IMR-90 (cell line): ENCODE measurements at regions not wholly inside any gene's neighbourhood (a gene's known extent, or its start where the extent isn't known, plus 50 kb on each side); places are given as distances from the start of the nearest gene placed in this dataset.

Experiments used
- ATAC-seq: fragments of 200-7000 bp; cut with Tn5 transposase; 2 replicates; pipeline ENCODE4 v1.9.1; 2020; ENCODE audit warnings: low read depth, mild to moderate bottlenecking, moderate library complexity
- BruUV-seq: library from RNA; stranded (reverse); fragments of 400-500 nt; replicated peaks from 2 replicates; lab custom pipeline; 2021; lab: Mats Ljungman, UMichigan
- CTCF ChIA-PET: fragments of 300-600 bp; formaldehyde crosslinking; extraction: SDS; loops from one replicate; lab custom pipeline; 2021; ENCODE audit warnings: antibody characterized with exemption; lab: Yijun Ruan, JAX
- POLR2A ChIA-PET: fragments of 300-600 bp; sonication (Branson Sonifier 250); formaldehyde crosslinking; loops from one replicate; lab custom pipeline; 2022; ENCODE audit warnings: antibody characterized with exemption; ENCODE audit not compliant: unreplicated experiment; lab: Charles Lee
- DNase-seq: peaks from one replicate; pipeline ENCODE4 v3.0.0; 2013
- H2AFZ ChIP-seq: replicated peaks from 2 replicates; pipeline ENCODE3; 2013; ENCODE audit warnings: low read length, mild to moderate bottlenecking; ENCODE audit not compliant: poor library complexity
- H2AK5ac ChIP-seq: 2 replicates; pipeline ENCODE4 v1.6.1; 2013; ENCODE audit warnings: low read depth, low read length, inconsistent platforms
- H2AK9ac ChIP-seq: replicated peaks from 2 replicates; pipeline ENCODE3; 2013; ENCODE audit warnings: mild to moderate bottlenecking, low read depth, low read length, moderate library complexity; ENCODE audit not compliant: poor library complexity
- H2BK120ac ChIP-seq: 2 replicates; pipeline ENCODE4 v1.6.1; 2013; ENCODE audit warnings: low read depth, low read length, inconsistent platforms
- H2BK15ac ChIP-seq: 3 replicates; pipeline ENCODE4 v1.6.1; 2013; ENCODE audit warnings: low read depth, low read length, inconsistent platforms
- H2BK20ac ChIP-seq: 2 replicates; pipeline ENCODE4 v1.6.1; 2013; ENCODE audit warnings: low read depth, mild to moderate bottlenecking, inconsistent platforms, low read length, moderate library complexity
- H2BK5ac ChIP-seq: 2 replicates; pipeline ENCODE4 v1.6.1; 2013; ENCODE audit warnings: mild to moderate bottlenecking, low read depth, low read length, inconsistent platforms; ENCODE audit not compliant: poor library complexity, severe bottlenecking
- H3K14ac ChIP-seq: replicated peaks from 2 replicates; pipeline ENCODE4 v1.6.1; 2013; ENCODE audit warnings: low read depth, low read length, inconsistent platforms
- H3K18ac ChIP-seq: 2 replicates; pipeline ENCODE4 v1.6.1; 2013; ENCODE audit warnings: low read depth, low read length, control low read depth
- H3K23ac ChIP-seq: 2 replicates; pipeline ENCODE4 v1.6.1; 2013; ENCODE audit warnings: low read depth, low read length, inconsistent platforms
- H3K27ac ChIP-seq: 2 replicates; pipeline ENCODE4 v1.5.1; 2013; ENCODE audit warnings: mild to moderate bottlenecking, control low read depth, low read length; ENCODE audit not compliant: insufficient read depth
- H3K27me3 ChIP-seq: 2 replicates; pipeline ENCODE4 v1.6.1; 2013; ENCODE audit warnings: low read length; ENCODE audit not compliant: control insufficient read depth, insufficient read depth
- H3K36me3 ChIP-seq: 2 replicates; pipeline ENCODE4 v1.6.1; 2013; ENCODE audit warnings: low read length, mixed read lengths; ENCODE audit not compliant: control insufficient read depth, insufficient read depth
- H3K4ac ChIP-seq: 2 replicates; pipeline ENCODE4 v1.6.1; 2013; ENCODE audit warnings: low read depth, low read length, inconsistent platforms
- H3K4me1 ChIP-seq: 2 replicates; pipeline ENCODE4 v1.6.1; 2013; ENCODE audit warnings: low read length, mixed read lengths; ENCODE audit not compliant: control insufficient read depth, insufficient read depth
- H3K4me2 ChIP-seq: 2 replicates; pipeline ENCODE4 v1.6.1; 2013; ENCODE audit warnings: low read depth, mild to moderate bottlenecking, control low read depth, low read length, moderate library complexity
- H3K4me3 ChIP-seq: 2 replicates; pipeline ENCODE4 v1.5.1; 2013; ENCODE audit warnings: low read depth, mild to moderate bottlenecking, control low read depth, low read length, moderate library complexity; ENCODE audit not compliant: insufficient read depth
- H3K56ac ChIP-seq: 2 replicates; pipeline ENCODE4 v1.6.1; 2013; ENCODE audit warnings: low read length, inconsistent platforms; ENCODE audit not compliant: insufficient read depth; ENCODE audit errors: extremely low read depth
- H3K79me1 ChIP-seq, 2 experiments: 2 replicates each; pipeline ENCODE4 v1.6.1; 2013; ENCODE audit warnings: low read length in 2 of 2, inconsistent platforms in 1 of 2, low read depth in 1 of 2
- H3K9ac ChIP-seq: 2 replicates; pipeline ENCODE4 v1.6.1; 2013; ENCODE audit warnings: low read depth, low read length, control low read depth
- H3K9me1 ChIP-seq: 2 replicates; pipeline ENCODE4 v1.6.1; 2013; ENCODE audit warnings: low read length, inconsistent platforms; ENCODE audit not compliant: insufficient read depth
- H3K9me3 ChIP-seq: 2 replicates; pipeline ENCODE4 v1.6.1; 2013; ENCODE audit warnings: low read length; ENCODE audit not compliant: control insufficient read depth, insufficient read depth
- H4K20me1 ChIP-seq: 2 replicates; pipeline ENCODE4 v1.6.1; 2013; ENCODE audit warnings: low read length, inconsistent platforms; ENCODE audit not compliant: insufficient read depth
- H4K5ac ChIP-seq: 2 replicates; pipeline ENCODE4 v1.6.1; 2013; ENCODE audit warnings: mild to moderate bottlenecking, low read depth, low read length, control low read depth
- H4K8ac ChIP-seq, 2 experiments: 2 replicates each; pipeline ENCODE4 v1.6.1; 2013; ENCODE audit warnings: low read depth in 2 of 2, low read length in 2 of 2, control low read depth in 1 of 2, inconsistent platforms in 1 of 2
- H4K91ac ChIP-seq: 2 replicates; pipeline ENCODE4 v1.6.1; 2013; ENCODE audit warnings: low read depth, low read length, inconsistent platforms; ENCODE audit not compliant: insufficient read depth
- BHLHE40 ChIP-seq: fragments of 150-350 bp; IDR thresholded peaks from 2 replicates; pipeline ENCODE4 v1.6.1; 2016; ENCODE audit warnings: mild to moderate bottlenecking, low read depth, low read length
- CEBPB ChIP-seq: IDR thresholded peaks from 2 replicates; pipeline ENCODE4 v1.6.1; 2012; ENCODE audit warnings: low read depth, low read length, improper control_type of control experiment
- CHD1 ChIP-seq: IDR thresholded peaks from 2 replicates; pipeline ENCODE4 v1.6.1; 2012; ENCODE audit warnings: low read depth, low read length, improper control_type of control experiment
- CTCF ChIP-seq: conservative IDR thresholded peaks from 2 replicates; pipeline ENCODE4 v1.5.1; 2012; ENCODE audit warnings: mild to moderate bottlenecking, low read depth, low read length, improper control_type of control experiment
- FOS ChIP-seq: fragments of 150-350 bp; IDR thresholded peaks from 2 replicates; pipeline ENCODE4 v1.6.1; 2016; ENCODE audit warnings: low read depth, low read length
- MAZ ChIP-seq: IDR thresholded peaks from 2 replicates; pipeline ENCODE4 v1.6.1; 2012; ENCODE audit warnings: low read depth, mild to moderate bottlenecking, low read length, improper control_type of control experiment, moderate library complexity, borderline replicate concordance
- NFE2L2 ChIP-seq: fragments of 150-350 bp; IDR thresholded peaks from 2 replicates; pipeline ENCODE4 v1.6.1; 2016; ENCODE audit warnings: low read depth, mild to moderate bottlenecking, low read length
- RAD21 ChIP-seq: IDR thresholded peaks from 2 replicates; pipeline ENCODE4 v1.6.1; 2012; ENCODE audit warnings: low read length, improper control_type of control experiment
- RCOR1 ChIP-seq: IDR thresholded peaks from 2 replicates; pipeline ENCODE4 v1.6.1; 2012; ENCODE audit warnings: mild to moderate bottlenecking, low read length, improper control_type of control experiment; ENCODE audit not compliant: insufficient replicate concordance
- RFX5 ChIP-seq: IDR thresholded peaks from 2 replicates; pipeline ENCODE4 v1.8.0; 2012; ENCODE audit warnings: low read depth, mild to moderate bottlenecking, low read length, moderate library complexity
- SMC3 ChIP-seq: fragments of 150-350 bp; IDR thresholded peaks from 2 replicates; pipeline ENCODE4 v1.6.1; 2016; ENCODE audit warnings: low read depth, mild to moderate bottlenecking, antibody characterized with exemption, low read length, moderate library complexity
- USF2 ChIP-seq: fragments of 150-350 bp; IDR thresholded peaks from 2 replicates; pipeline ENCODE4 v1.6.1; 2017; ENCODE audit warnings: mild to moderate bottlenecking, antibody characterized with exemption, low read length, low read depth
- WGBS, 2 experiments: methylation state at CpG; one replicate each; pipeline versions ENCODE4 v1.1.5 to v1.1.7; 2013; ENCODE audit warnings: missing lambda C conversion rate in 2 of 2; ENCODE audit not compliant: insufficient read length in 1 of 2; ENCODE audit errors: extremely low coverage in 2 of 2; 5-methylcytosine and 5-hydroxymethylcytosine counted together
- dilution Hi-C: fragments of 300-500 bp; cut with HindIII; formaldehyde crosslinking; loops from one replicate; pipeline ENCODE4 v1.14.3; 2018; ENCODE audit warnings: low sequenced_read_pairs; ENCODE audit not compliant: unreplicated experiment
- in situ Hi-C: fragments of 300-500 bp; cut with MboI; formaldehyde crosslinking; loops from 3 replicates; pipeline ENCODE4 v1.14.3; 2019; ENCODE audit warnings: low sequenced_read_pairs, inconsistent platforms, mixed read lengths
- intact Hi-C: fragments of 100-400 bp; cut with micrococcal nuclease; formaldehyde crosslinking; loops from 2 replicates; pipeline ENCODE4 v1.10.0; 2022
- TF ChIP-seq, protein P1 (sequence below): fragments of 150-350 bp; IDR thresholded peaks from 2 replicates; pipeline ENCODE4 v1.6.1; 2016; ENCODE audit warnings: low read depth, mild to moderate bottlenecking, low read length, moderate library complexity, borderline replicate concordance

- Histone ChIP-seq H3K9me3 (no peaks in the 10 kb centered on the region), H2BK20ac (no peak overlapping the region), H3K9me1 (no peaks in the 10 kb centered on the region; the same call in 1 of the 2 replicates), H3K56ac (no peak overlapping the region), H3K36me3 (no peaks in the 10 kb centered on the region), H2AFZ (no peak overlapping the region), H3K4me2 (no peak overlapping the region), H4K20me1 (no peaks in the 10 kb centered on the region), H3K27me3 (peaks cover 24% of the 10 kb centered on the region), H2AK9ac (no peak overlapping the region), H3K14ac (no peak overlapping the region), H3K18ac (no peak overlapping the region), H4K91ac (no peak overlapping the region), H2BK15ac (no peak overlapping the region), H3K9ac (no peak overlapping the region), H2AK5ac (no peak overlapping the region), H3K23ac (no peak overlapping the region), H3K4me1 (no peaks in the 10 kb centered on the region), H4K5ac (no peak overlapping the region), H2BK5ac (no peak overlapping the region), H3K79me1 (no peaks in the 10 kb centered on the region), H3K4me3 (no peak overlapping the region), H2BK120ac (no peak overlapping the region), H3K27ac (no peak overlapping the region), H3K4ac (no peak overlapping the region), H4K8ac (no peak overlapping the region)
- in situ Hi-C loops (no loop called here), intact Hi-C loops (no loop called here), dilution Hi-C loops (no loop called here)
- BruUV-seq, result no TSS peak
- ChIA-PET POLR2A (no interaction called here), CTCF (no interaction called here)
- DNase-seq (no peak), ATAC-seq (no peak)
- TF ChIP-seq NFE2L2 (no peak), RCOR1 (no peak), RFX5 (no peak), CHD1 (no peak), BHLHE40 (no peak), MAZ (no peak), CEBPB (no peak), RAD21 (no peak), SMC3 (no peak), CTCF (no peak), FOS (no peak), USF2 (no peak)
- TF ChIP-seq, protein P1, sequence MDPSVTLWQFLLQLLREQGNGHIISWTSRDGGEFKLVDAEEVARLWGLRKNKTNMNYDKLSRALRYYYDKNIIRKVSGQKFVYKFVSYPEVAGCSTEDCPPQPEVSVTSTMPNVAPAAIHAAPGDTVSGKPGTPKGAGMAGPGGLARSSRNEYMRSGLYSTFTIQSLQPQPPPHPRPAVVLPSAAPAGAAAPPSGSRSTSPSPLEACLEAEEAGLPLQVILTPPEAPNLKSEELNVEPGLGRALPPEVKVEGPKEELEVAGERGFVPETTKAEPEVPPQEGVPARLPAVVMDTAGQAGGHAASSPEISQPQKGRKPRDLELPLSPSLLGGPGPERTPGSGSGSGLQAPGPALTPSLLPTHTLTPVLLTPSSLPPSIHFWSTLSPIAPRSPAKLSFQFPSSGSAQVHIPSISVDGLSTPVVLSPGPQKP, result no peak
- WGBS, 2 experiments, result no CpG with 5 or more reads among the region's 2 CpGs
Measured at GRCh38 chr13:95451656-95452055, 100.9 kb upstream of the CLDN10 start.
